ENCODE measurements at regions not wholly inside any gene's neighbourhood (a gene's known extent, or its start where the extent isn't known, plus 50 kb on each side); places are given as distances from the start of the nearest gene placed in this dataset.

GRCh38 chr1:219439376-219439775, 173.5 kb downstream of the ZC3H11B start:
- H3K9me3 ChIP-seq (ENCODE audit: control insufficient read depth, low read depth, low read length), result no peaks in the 10 kb centered on the region
- no peak overlapping the region for H3K4me3 ChIP-seq (ENCODE audit: control insufficient read depth in 2 of 3, extremely low read depth in 1 of 3, insufficient read depth in 2 of 3, low read depth in 1 of 3, low read length in 3 of 3)
- DNase-seq (ENCODE audit: low read depth, low spot score) (no peak), FAIRE-seq (no peak)
- no peak overlapping the region for H3K27ac ChIP-seq (ENCODE audit: control insufficient read depth, insufficient read depth, low read length)
- H3K9ac ChIP-seq (ENCODE audit: control insufficient read depth, extremely low read depth, insufficient read depth, low read length), result no peak overlapping the region
- dilution Hi-C loops (cut with MboI; ENCODE audit: extremely low pct_ligation_motif_present, low sequenced_read_pairs), result no loop called here
- H3K36me3 ChIP-seq (ENCODE audit: control insufficient read depth in 2 of 2, extremely low read depth in 1 of 2, insufficient read depth in 2 of 2, low read length in 2 of 2), result no peaks in the 10 kb centered on the region
- TF ChIP-seq EZH2 (IDR thresholded peaks at IDR 0.05; ENCODE audit: low read length), result no peak
- TF ChIP-seq, protein P1, sequence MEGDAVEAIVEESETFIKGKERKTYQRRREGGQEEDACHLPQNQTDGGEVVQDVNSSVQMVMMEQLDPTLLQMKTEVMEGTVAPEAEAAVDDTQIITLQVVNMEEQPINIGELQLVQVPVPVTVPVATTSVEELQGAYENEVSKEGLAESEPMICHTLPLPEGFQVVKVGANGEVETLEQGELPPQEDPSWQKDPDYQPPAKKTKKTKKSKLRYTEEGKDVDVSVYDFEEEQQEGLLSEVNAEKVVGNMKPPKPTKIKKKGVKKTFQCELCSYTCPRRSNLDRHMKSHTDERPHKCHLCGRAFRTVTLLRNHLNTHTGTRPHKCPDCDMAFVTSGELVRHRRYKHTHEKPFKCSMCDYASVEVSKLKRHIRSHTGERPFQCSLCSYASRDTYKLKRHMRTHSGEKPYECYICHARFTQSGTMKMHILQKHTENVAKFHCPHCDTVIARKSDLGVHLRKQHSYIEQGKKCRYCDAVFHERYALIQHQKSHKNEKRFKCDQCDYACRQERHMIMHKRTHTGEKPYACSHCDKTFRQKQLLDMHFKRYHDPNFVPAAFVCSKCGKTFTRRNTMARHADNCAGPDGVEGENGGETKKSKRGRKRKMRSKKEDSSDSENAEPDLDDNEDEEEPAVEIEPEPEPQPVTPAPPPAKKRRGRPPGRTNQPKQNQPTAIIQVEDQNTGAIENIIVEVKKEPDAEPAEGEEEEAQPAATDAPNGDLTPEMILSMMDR (optimal IDR thresholded peaks at IDR 0.05 in 1 of 3, IDR thresholded peaks at IDR 0.05 in 1 of 3, conservative IDR thresholded peaks at IDR 0.05 in 1 of 3; ENCODE audit: extremely low read depth in 1 of 3, insufficient read depth in 2 of 3, low read length in 3 of 3), result no peak
- H3K27me3 ChIP-seq (ENCODE audit: control insufficient read depth, extremely low read depth, insufficient read depth, low read length), result no peaks in the 10 kb centered on the region
- H3K79me2 ChIP-seq (ENCODE audit: control insufficient read depth, insufficient read depth, low read length), result no peaks in the 10 kb centered on the region
- no peaks in the 10 kb centered on the region for H4K20me1 ChIP-seq (ENCODE audit: control insufficient read depth, extremely low read depth, insufficient read depth, low read length)
- H3K4me2 ChIP-seq (ENCODE audit: control insufficient read depth, extremely low read depth, insufficient read depth, low read depth, low read length), result no peak overlapping the region
- no peak overlapping the region for H2AFZ ChIP-seq (ENCODE audit: control insufficient read depth, low read length)
- no peaks in the 10 kb centered on the region for H3K9me1 ChIP-seq (ENCODE audit: control insufficient read depth, extremely low read depth, insufficient read depth, low read length)
- H3K4me1 ChIP-seq (ENCODE audit: control insufficient read depth, extremely low read depth, insufficient read depth, low read length), result no peaks in the 10 kb centered on the region

- Histone ChIP-seq H3K36me3 (ENCODE audit: control insufficient read depth in 2 of 2, extremely low read depth in 1 of 2, insufficient read depth in 2 of 2, low read length in 2 of 2) (no peaks in the 10 kb centered on the region), H3K4me3 (ENCODE audit: control insufficient read depth in 2 of 3, extremely low read depth in 1 of 3, insufficient read depth in 2 of 3, low read depth in 1 of 3, low read length in 3 of 3) (no peak overlapping the region), H2AFZ (ENCODE audit: control insufficient read depth, low read length) (no peak overlapping the region), H3K4me1 (ENCODE audit: control insufficient read depth, extremely low read depth, insufficient read depth, low read length) (no peaks in the 10 kb centered on the region), H3K4me2 (ENCODE audit: control insufficient read depth, extremely low read depth, insufficient read depth, low read depth, low read length) (no peak overlapping the region), H4K20me1 (ENCODE audit: control insufficient read depth, extremely low read depth, insufficient read depth, low read length) (no peaks in the 10 kb centered on the region), H3K9me3 (ENCODE audit: control insufficient read depth, low read depth, low read length) (no peaks in the 10 kb centered on the region), H3K9me1 (ENCODE audit: control insufficient read depth, extremely low read depth, insufficient read depth, low read length) (no peaks in the 10 kb centered on the region), H3K27me3 (ENCODE audit: control insufficient read depth, extremely low read depth, insufficient read depth, low read length) (no peaks in the 10 kb centered on the region), H3K27ac (ENCODE audit: control insufficient read depth, insufficient read depth, low read length) (no peak overlapping the region), H3K79me2 (ENCODE audit: control insufficient read depth, insufficient read depth, low read length) (no peaks in the 10 kb centered on the region), H3K9ac (ENCODE audit: control insufficient read depth, extremely low read depth, insufficient read depth, low read length) (no peak overlapping the region)
- dilution Hi-C loops (cut with MboI; ENCODE audit: extremely low pct_ligation_motif_present, low sequenced_read_pairs), result no loop called here
- DNase-seq (ENCODE audit: low read depth, low spot score) (no peak), FAIRE-seq (no peak)
- TF ChIP-seq EZH2 (IDR thresholded peaks at IDR 0.05; ENCODE audit: low read length), result no peak
- TF ChIP-seq, protein P1 (optimal IDR thresholded peaks at IDR 0.05 in 1 of 3, IDR thresholded peaks at IDR 0.05 in 1 of 3, conservative IDR thresholded peaks at IDR 0.05 in 1 of 3; ENCODE audit: extremely low read depth in 1 of 3, insufficient read depth in 2 of 3, low read length in 3 of 3), result no peak
These were observed 174.5 kb downstream of the ZC3H11B start for GRCh38 chr1:219438386-219438785.
